ENCODE measurements at regions not wholly inside any gene's neighbourhood (a gene's known extent, or its start where the extent isn't known, plus 50 kb on each side); places are given as distances from the start of the nearest gene placed in this dataset.

DNA sequence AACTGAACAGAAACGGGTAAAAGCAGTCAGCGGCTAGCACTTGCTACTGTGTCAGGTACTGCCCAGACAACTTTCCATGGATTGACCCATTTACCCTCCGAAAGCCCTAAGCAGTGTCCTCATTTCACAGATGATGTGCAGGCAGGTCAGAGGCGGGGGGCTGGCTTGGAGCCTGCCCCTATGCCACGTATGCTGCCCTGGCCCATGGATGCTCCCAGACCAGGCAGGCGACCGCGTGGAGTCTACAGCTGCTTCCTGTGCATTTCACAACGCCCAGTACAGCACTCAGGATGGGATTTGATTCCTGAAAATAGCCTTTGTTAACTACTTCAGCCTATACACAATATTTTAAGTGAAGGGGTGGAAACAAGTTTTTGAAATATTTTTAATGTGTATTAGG, 202.9 kb downstream of the NXNL2 start:
- DNase-seq, result peak; percentile 15 to 17

DNA sequence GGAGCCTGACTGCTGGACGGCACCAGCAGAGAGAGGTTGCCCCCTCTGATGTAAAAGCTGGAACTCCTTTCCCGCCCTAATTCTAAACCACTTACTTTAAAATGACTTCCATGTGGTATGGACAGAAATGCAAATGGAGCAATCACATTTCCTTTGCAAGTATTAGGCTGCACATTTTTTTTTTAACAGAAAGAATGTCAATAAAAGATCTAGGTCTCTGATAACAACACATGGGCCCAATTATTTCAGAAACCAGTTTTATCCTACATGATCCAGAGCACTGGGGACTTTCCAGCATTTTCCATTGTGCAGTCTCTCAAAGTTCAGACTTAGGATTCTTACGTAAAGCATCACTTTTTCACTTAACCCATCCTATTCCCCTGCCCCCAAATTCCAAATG, 203.7 kb downstream of the NXNL2 start:
- DNase-seq, result no peak

- DNase-seq, result no peak
Measured at GRCh38 chr9:88739373-88739772, 204.4 kb downstream of the NXNL2 start.

DNA sequence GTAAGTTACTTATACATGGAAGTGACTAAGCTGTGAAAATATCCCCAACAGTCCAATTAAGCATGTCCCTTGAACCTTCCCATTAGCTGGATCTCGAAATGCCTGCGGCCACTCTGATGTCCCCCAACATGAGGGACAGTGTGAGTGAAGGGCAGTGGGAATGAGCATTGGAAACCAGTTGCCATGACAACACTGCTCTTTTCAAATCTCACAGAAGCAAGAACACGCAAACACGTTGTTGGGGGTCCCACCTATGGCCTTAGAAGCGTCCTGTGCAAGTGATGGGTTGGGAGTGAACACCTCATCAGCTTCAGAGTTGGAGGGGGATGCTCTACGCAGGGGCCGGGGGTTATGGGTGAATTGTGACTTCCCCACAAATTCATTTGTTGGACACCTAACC, 205.9 kb downstream of the NXNL2 start:
- no peak for DNase-seq

DNA sequence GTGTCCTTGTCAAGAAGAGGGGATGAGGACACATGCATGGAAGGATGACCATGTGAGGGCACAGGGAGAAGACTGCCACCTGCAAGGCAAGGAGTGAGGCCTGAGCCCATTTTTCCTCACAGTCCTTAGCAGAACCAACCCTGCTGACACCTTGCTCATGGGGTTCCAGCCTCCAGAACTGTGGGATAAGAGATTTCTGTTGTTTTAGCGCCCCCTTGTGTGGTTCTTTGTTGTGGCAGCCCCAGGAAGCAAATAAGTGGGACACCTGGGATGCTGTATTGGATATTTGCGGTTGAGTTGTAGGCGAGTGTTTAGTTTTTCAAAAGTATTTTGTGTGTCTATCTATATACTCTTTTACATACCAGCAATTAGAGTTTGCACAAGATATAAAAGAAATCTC, 206.4 kb downstream of the NXNL2 start:
- peak in 1 of 2 experiments; percentile 43 for DNase-seq

DNA sequence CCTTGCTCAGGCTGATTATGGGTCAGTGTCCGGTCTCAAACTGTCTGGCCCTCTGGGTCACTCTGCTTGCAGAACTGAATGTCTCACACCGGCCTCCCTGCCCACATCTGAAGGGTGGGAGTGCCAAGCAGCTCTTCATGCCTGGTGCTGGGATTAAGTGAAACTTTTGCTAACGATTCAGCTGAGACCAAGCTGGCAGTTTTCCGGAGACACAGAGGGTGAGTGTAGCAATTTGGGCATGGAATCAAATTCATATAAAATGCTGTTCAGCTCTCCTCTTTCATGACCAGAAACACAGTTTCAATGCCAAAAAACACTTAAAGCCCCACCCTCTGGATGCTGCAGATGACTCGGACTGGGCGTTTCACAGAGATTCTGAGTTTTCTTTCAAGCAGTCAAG, 207.5 kb downstream of the NXNL2 start:
- no peak for DNase-seq

DNA sequence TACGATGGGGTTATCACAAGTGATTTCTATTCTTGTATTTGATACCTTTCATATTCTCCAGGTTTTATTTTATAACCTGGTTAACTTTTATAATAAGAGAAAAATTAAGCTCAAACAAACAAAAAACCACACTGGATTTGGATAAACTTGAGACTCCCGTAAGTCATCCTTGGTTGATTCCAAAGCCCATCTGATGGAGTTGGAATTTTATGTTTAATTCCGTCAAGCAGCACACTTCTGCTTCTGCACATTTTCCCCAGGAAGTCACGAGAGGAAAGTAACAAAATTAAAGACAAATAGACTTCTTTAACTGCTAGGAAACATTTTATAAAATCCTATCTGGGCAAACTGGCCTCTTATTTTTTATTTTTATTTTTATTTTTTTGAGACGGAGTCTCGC, 207.9 kb downstream of the NXNL2 start:
- DNase-seq, result no peak

- no peak for DNase-seq
Measured at GRCh38 chr9:88745276-88746001, 210.5 kb downstream of the NXNL2 start.

DNA sequence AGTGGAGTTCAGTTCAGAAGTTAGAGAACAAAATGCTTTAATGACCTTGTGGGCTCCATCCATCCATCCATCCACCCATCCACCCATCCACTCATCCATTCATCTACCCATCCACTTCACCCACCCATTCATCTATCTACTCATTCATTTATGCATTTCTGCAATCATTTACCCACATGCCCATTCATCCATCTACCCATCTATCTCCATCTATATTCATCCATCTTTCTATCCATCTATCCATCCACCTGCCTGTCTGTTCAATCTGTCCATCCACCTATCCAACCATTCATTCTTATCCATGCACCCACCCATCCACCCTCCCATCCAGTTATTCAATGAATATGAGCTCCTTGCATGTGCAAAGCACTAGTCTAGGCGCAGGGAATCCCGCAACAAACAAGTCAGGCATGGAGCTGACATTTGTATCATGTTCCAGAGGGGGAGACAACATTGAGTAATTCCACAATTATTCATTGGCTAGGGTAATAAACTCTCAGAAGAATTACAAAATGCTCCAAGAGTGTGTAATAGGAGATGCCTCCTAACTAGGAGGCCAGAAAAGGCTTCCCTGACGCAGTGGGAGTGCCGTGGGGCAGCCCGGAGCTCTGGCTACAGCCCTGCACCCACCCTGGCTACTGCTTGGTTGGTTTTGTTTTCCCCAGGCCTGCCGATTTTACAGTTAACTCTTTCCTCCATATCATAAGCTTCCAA, 211.2 kb downstream of the NXNL2 start:
- no peak for DNase-seq

DNA sequence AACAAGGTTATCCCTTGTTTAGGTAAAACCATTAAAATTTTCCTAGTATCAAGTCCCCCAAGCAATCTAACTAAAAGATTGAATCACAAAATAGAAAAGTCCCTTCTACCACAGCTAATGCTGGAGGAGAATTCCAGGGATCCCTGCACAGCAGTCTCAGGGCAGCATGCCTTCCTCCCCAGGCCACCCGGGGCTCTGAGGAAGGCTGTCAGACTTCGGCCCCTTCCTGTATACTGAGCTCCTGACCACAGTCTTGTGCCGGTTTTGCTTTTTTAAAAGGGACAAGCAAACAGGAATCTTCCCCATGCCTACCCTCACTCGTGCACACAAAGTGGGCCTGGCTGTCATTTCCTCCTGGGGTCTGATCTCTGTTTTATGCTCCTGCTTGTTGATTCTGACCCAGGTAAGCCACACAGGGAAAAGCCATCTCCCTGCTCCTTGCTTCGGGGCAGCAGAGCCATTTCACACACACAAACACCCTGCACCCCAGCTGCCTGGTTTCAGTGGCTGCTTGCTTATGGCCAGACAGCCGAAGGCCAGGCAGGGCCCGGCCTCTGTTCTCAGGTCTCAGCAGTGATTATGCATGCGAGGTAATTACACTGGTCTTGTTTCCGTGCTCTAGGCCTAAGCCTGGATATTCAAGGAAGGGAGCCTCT, 211.9 kb downstream of the NXNL2 start:
- DNase-seq, result peak in 1 of 2 experiments; percentile 14

DNA sequence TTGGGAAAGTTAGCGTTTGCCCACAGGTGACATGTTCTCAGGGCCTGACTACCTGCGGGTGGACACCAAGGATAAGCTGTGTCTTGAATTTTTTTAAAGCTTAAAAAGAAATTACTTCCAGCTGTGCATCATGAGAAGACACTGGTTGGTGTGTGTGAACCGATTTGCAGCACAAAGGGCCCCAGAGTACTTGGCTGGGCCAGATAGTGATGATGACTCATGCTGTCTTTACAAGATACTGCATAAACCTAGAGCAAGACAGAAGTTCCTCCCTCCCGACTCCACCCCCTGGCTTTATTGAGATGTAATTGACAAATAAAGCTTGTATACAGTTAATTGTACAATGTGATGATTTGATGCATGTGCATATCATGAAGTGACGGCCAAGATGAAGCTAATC, 212.8 kb downstream of the NXNL2 start:
- DNase-seq, result peak; percentile 73 to 78

DNA sequence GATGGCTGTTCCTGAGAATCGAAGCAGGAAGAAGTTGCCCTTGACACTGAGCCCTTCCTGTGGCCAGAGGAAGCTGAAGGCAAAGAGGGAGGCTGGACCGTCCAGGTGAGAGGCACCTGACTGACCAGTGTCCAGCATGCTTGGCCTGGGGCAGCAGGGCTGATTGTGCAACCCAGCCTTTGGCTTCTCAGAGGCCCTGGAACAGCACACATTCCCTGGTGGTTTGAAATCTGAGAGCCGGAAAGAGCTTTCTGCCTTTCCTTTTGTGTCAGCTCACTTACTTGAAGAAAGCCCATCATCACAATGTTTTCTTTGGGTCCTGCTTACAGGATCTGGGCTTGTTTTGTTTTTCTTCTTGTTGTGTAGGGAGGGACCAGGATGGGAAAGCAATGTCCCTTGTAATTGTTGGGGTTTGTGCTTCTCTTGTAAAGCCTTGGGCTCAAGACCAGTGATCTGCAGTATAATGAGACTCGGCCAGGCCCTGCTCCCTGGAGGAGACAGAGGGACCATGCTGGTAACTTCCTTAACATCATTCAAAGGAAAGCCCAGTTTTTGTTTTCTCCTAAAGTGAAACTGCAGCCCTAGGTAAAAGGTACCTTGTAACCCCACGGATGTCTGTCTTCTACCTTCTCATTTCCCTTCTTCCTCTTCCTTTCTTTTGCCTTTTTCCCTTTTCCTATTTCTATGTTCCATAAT, 213.7 kb downstream of the NXNL2 start:
- no peak for DNase-seq

DNA sequence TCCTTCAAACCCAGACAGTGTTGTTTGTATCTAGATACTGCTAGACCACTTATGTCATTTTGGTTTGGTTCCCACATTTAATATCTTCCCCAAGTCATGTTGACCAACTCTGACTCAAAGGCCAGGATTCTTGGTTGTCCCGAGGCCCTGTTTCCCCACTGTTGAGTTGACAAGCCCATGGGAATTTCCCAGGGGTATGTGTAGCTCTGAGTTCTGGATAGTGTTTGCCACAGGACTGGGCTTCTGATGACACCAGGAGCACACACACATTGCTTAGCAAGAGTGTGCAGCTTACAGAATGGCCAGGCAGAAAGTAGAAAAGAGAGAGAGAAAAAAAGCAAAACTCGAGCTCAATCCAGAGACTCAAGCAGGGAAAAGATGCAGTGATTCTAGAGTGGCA, 214.4 kb downstream of the NXNL2 start:
- no peak for DNase-seq

- no peak for DNase-seq
Measured at GRCh38 chr9:88750832-88751360, 215.9 kb downstream of the NXNL2 start.

DNA sequence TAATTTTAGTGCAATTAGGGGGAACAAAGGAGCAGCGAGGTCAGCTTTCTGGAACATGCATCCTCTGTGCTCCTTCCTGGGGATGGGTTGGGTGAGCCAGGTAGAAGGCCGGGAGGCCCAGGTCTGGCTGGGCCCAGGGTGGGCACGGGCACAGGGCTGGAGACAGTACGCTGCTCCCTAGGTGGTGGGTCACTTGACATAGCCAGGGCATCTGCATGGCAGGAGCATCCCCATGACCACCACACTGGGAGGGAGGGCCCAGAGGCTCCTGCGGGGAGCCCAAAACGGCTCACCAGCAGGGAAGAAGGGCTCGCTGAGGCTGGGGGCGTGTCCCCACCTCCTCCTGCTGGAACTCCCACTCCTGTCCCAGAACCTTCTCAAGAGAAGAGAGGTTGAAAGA, 216.8 kb downstream of the NXNL2 start:
- no peak for DNase-seq

GRCh38 chr9:88753691-88754367, 218.9 kb downstream of the NXNL2 start:
- no peak for DNase-seq

GRCh38 chr9:88754452-88754851, 219.5 kb downstream of the NXNL2 start:
- no peak for DNase-seq

GRCh38 chr9:88754886-88755285, 219.9 kb downstream of the NXNL2 start:
- DNase-seq, result no peak

DNA sequence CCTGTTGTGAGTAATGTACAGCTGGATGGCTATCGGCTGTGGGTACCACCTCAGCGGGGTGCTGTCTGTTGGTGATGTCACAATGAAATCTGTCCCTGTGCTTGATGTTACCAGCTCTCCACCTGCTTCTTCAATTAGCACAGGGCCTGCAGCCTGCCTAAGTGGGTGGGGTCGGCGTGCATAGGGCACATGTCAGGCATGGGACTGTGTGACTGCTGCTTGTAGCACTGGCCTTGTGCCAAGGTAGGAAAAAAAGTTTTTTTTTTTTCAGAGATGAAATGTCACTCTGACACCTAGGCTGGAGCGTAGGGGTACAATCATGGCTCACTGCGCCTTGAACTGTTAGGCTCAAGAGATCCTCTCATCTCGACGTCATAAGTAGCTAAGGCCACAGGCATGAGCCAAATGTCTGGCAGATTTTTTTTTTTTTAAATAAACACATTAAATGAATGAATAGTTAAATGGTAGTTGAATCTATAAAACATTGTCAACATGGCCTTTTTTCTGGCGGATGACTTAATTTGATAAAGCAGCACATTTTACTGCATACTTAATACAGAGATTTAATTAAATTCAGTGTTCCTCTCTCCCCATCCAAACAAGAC, 222.5 kb downstream of the NXNL2 start:
- no peak for DNase-seq

DNA sequence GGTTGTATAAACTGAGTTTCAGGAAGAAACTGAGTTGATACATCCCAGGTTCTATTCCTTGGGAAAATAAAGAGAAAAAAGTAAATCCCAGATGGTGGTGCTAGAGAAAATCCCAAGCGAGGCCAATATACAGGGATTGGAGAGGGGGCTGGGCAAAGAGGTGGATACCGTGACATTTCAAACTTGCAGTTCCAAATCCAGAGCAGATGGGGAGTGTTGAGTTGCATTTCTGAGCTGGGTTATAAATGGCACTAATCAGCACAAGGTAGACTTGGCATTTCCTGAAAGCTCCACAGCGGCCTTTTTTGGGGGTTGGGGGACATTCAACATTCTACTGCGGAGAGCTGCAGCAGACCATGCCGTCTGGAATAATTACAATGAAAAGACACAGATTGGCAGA, 224.4 kb downstream of the NXNL2 start:
- no peak for DNase-seq

DNA sequence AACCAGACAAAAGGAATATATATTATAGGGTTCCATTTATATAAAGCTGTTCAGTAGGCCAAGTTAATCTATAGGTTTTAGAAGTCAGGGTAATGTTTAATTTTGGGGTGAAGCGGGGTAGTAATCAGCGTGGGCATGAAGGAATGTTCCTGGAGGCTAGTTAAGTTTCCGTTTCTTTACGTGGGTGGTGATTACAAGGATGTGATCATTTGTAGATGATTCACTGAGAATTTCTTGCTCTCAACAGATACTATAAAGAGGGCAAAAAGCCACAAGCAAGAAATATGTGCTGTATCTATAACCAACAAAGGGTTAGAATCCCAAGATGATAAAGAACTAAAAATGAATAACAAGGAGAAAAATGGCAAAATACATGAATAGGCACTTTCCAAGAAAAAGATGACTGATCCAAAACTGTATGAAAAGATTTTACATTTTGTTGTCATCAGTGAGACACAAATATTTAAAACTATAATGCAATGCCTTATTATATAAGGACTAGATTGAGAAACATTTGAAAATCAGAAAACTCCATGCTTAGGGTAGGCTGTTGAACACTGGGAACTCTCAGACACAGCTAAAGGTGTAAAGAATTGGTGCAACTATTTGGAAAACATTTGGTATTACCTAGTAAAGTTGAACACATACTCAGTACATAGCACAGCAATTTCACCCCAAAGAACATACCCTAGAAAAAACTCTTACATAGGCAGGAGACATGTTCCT, 224.3 kb upstream of the S1PR3 start:
- DNase-seq, result no peak

DNA sequence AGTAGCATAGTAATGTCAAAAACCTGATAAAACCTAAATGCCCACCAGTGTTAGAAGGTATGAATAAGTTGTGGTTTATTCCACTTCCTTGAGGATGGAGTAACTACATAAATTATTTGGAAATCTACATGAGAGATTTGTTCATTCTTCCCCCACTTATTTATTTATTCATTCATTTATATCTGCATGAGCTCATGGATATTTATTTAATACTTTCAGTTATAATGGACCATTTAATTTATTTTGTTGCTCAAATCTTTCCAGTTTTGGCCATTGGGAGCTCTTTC, 223.8 kb upstream of the S1PR3 start:
- no peak for DNase-seq
